SJSA1 (cell line): ENCODE measurements at regions not wholly inside any gene's neighbourhood (a gene's known extent, or its start where the extent isn't known, plus 50 kb on each side); places are given as distances from the start of the nearest gene placed in this dataset.

Source experiments
- DNase-seq, 2 experiments: peaks; one replicate each; pipeline ENCODE4 v3.0.0-alpha.2; 2015 to 2020; ENCODE audit warnings: low spot score in 2 of 2, low read depth in 1 of 2
- H3K27ac ChIP-seq: fragments of 250-450 bp; sonication (Bioruptor Pico); 2 replicates; pipeline ENCODE4 v1.5.1; 2020; ENCODE audit warnings: mild to moderate bottlenecking, moderate library complexity
- H3K27me3 ChIP-seq: fragments of 250-450 bp; sonication (Bioruptor Pico); replicated peaks from 2 replicates; pipeline ENCODE4 v1.5.1; 2020; ENCODE audit warnings: mild to moderate bottlenecking, moderate library complexity
- H3K36me3 ChIP-seq: fragments of 250-450 bp; sonication (Bioruptor Pico); 2 replicates; pipeline ENCODE4 v1.5.1; 2020; ENCODE audit warnings: mild to moderate bottlenecking
- H3K4me1 ChIP-seq: fragments of 250-450 bp; sonication (Bioruptor Pico); replicated peaks from 2 replicates; pipeline ENCODE4 v1.6.1; 2021; ENCODE audit warnings: mild to moderate bottlenecking
- H3K4me3 ChIP-seq: fragments of 250-450 bp; sonication (Bioruptor Pico); 2 replicates; pipeline ENCODE4 v1.5.1; 2020; ENCODE audit warnings: mild to moderate bottlenecking
- H3K9me3 ChIP-seq: fragments of 250-450 bp; sonication (Bioruptor Pico); replicated peaks from 2 replicates; pipeline ENCODE4 v1.5.1; 2020; ENCODE audit warnings: mild to moderate bottlenecking

DNA sequence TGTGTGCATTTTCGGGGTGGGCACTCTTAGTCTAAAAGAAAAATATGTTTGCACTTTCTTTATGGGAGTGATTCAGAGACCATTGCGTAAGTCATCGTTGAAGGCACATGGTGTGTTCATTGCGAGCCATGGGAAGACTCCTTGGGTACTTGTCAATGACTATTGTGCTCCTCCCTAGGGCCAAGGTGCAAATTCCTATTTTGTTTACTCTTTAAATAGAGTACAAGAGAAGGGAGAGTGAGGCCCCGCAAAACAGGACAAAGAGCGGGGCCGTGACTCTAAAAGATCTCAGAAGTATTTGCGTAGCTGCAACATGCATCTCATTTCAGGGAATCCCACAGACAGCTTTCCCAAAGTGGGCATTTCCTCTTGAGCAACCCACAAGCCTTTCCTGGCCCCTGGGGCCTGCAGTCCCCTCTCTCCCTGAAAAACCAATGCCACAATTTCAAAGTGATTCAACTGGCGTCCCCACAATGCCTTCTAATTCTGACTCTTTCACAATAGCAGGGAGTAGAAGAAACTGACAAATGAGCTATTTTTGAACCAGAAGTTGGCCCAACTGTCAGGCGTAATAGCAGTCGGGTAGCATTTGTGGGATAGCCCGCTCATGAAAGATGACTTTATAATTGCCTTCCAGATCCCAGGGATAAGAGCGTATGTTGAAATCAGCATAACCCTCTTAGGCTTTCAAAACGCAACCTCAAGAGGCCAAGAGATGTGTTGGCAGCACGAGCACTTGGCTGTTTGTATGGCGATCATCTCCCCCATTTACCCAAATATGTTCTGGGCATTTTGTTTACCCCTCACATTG lies 277.9 kb upstream of the BMP2 start:
- Histone ChIP-seq H3K27me3 (0 out of 2 replicates have a peak, but pooled peaks cover 3% of the 10 kb centered on the region), H3K9me3 (no peaks in the 10 kb centered on the region), H3K4me1 (peaks cover 12% of the 10 kb centered on the region; the same call in 1 of the 2 replicates), H3K27ac (no peak overlapping the region), H3K36me3 (no peaks in the 10 kb centered on the region), H3K4me3 (no peak overlapping the region)
- DNase-seq: no peak

DNA sequence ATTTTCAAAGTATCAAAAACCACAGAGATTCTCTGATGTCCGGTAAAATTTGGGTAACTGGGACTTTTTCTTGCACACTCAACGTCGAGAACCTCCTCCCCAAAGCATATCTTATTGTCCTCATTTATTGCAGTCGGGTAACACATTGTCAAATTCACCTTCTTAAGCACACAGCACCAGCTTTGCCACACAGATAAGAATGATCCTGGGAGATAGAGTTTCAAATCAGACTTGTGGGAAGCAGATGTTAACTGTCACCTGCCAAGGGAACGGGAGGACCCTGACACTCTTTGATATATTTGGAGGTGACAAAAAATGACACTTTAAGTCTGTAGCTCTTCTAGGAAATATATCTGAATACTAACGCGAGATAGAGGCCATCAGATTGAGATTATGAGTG lies 282.1 kb upstream of the BMP2 start:
- H3K36me3 ChIP-seq: no peaks in the 10 kb centered on the region
- H3K27ac ChIP-seq: no peak overlapping the region
- H3K9me3 ChIP-seq: no peaks in the 10 kb centered on the region
- no peak overlapping the region for H3K4me3 ChIP-seq
- DNase-seq: no peak
- H3K4me1 ChIP-seq: no peaks in the 10 kb centered on the region
- no peaks in the 10 kb centered on the region for H3K27me3 ChIP-seq

DNA sequence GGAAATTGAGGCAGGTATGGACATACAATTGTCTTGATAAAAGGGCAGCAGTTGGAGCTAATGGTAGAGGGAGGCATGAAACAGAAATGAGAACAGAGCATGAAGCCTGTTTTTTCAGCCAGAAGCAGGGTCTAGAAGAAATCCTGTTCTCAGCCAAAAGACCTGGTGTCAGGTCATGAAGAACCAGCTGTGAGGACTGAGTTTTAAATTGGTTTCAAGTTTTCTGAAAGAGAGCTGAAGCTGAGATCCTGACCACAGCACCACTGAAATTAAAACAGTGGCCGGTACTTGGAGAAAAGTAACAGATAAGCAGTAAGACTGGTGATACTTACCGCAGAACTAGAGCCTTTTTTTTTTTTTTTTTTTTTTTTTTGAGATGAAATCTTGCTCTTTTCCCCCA lies 283.8 kb upstream of the BMP2 start:
- H3K27me3 ChIP-seq: no peaks in the 10 kb centered on the region
- no peaks in the 10 kb centered on the region for H3K36me3 ChIP-seq
- H3K9me3 ChIP-seq: no peaks in the 10 kb centered on the region
- H3K4me1 ChIP-seq: no peaks in the 10 kb centered on the region
- no peak overlapping the region for H3K27ac ChIP-seq
- H3K4me3 ChIP-seq: no peak overlapping the region
- DNase-seq: no peak

DNA sequence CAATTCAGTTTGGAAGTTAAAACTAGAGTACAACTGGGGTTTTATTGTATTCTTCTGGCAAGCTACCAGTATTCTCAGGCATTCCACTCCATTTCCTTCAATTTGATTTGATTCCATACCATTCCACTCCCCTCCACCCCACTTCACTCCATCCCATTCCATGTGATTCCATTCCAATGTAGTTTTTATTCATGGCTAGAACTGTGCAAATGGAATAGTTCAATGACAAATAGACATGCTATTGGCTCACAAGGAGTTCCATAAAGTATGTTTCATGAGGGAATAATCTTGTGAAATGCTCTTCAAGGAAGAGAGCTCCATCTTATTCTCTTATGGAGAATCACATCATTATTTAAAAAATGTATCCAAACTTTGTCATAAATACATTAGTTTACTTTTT lies 285.0 kb upstream of the BMP2 start:
- H3K36me3 ChIP-seq: no peaks in the 10 kb centered on the region

DNA sequence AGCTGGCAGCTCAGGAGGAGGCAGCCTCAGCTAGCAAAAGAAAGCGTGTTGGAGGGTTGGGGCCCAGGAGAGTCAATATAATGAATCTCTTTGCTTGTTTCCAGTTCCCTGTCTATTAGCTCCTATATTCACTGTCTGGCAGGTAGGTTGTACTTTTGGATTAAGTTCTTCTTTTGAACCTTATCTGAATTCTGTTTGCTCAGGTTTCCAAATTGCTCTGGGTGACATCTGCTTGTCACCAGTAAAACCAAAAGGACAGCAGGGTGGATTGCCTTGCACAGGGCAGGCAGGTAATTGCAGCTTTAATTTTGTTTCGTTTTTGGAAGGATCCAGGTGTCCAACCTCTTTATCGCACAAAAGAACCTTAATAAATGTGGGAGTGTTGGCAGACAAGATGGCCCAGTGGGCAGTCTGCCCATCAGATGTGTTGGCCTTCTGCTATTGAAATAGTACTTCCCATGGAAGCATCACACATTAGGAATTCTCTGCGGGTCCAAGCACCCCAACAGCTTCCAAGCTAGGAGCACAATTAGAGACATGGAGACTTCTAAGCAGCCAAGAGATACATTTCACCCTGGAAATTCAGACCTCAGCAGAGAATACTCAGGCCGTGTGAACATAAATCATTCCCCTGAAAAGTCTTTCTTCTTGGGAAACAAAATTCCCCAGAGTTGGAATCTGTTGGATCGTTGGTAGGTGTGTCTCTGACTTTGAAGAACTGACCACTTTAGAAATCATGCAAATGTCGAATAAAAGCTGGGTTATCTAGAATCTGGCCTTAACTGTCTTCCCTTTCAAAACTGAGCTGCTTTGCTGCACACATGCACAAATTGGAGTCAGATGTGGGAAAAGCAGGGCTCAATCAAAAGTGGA lies 286.9 kb upstream of the BMP2 start:
- no peak for DNase-seq
- no peaks in the 10 kb centered on the region for H3K27me3 ChIP-seq

More for the DNA sequence above, 285.0 kb upstream of the BMP2 start:
- H3K27ac ChIP-seq: no peak overlapping the region
- DNase-seq: no peak
- no peak overlapping the region for H3K4me3 ChIP-seq
- no peaks in the 10 kb centered on the region for H3K4me1 ChIP-seq
- no peaks in the 10 kb centered on the region for H3K9me3 ChIP-seq
- H3K27me3 ChIP-seq: no peaks in the 10 kb centered on the region

DNA sequence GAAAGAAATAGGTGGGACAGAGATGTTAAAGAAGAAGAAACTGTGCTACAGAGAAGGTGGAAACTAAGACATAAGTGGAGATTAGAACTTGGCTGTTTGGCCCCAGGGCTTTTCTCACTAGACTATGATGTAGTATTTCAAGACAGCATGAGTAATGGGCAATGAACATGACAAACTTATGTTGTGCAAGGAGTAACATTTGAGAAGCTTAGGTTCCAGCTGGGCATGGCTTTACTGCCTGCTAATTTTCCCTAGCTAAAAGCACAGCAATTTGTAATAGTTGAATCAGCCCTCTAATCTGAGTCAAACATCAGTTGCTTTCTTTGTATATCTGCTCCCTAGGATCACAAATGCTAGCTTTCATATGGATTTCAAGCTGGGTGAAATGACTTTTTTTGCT lies 294.3 kb upstream of the BMP2 start:
- no peaks in the 10 kb centered on the region for H3K27me3 ChIP-seq

More for the DNA sequence above, 286.9 kb upstream of the BMP2 start:
- Histone ChIP-seq H3K4me3 (no peak overlapping the region), H3K36me3 (no peaks in the 10 kb centered on the region), H3K9me3 (no peaks in the 10 kb centered on the region), H3K4me1 (no peaks in the 10 kb centered on the region), H3K27ac (no peak overlapping the region)

DNA sequence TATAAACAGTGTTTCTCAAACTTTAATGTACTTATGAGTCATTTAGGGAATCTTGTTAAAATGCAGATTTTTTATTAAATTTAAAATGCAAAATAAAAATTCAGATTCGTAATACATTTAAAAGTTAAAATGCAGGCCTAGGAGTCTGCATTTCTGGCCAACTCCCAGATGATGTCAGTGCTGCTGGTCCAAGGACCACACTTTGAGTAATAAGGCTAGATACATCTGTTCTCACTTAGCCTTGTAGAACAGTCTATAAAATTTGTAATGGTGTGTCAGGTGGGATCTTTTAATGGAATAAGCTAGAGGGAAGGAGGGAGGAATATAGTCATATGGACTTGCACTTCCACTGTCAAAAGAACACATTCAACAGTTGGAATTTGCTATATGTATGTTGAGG lies 295.6 kb upstream of the BMP2 start:
- Histone ChIP-seq H3K4me3 (no peak overlapping the region), H3K36me3 (no peaks in the 10 kb centered on the region), H3K27me3 (no peaks in the 10 kb centered on the region), H3K9me3 (no peaks in the 10 kb centered on the region), H3K27ac (no peak overlapping the region), H3K4me1 (no peaks in the 10 kb centered on the region)
- no peak for DNase-seq

More for the DNA sequence above, 294.3 kb upstream of the BMP2 start:
- no peak for DNase-seq
- Histone ChIP-seq H3K9me3 (no peaks in the 10 kb centered on the region), H3K36me3 (no peaks in the 10 kb centered on the region), H3K27ac (no peak overlapping the region), H3K4me1 (no peaks in the 10 kb centered on the region), H3K4me3 (no peak overlapping the region)

DNA sequence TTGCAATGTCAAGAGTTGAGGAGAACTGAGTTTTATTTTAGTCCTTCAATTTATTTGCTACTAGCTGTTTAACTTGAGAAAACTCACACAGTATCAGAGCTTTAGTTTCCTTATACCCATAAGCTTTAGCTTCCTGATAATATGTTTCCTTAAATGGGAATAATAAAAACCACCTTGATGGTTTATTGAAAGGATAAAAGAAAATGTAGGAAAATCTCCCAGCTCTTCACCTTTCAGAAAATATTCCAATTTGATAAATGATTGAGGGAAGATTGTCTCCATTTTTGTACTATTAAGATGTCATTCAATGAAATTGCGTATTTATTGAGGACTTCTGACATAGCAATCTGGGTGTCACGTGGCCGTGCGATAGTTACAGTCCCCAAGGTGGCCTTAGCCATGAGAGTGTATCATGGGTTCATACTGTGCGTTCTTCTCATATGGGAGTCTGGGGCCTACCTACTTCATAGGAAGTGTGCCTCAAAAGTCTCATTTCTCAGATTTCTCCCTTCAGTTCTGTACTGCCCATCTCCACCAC lies 296.3 kb upstream of the BMP2 start:
- Histone ChIP-seq H3K9me3 (no peaks in the 10 kb centered on the region), H3K36me3 (no peaks in the 10 kb centered on the region), H3K27me3 (no peaks in the 10 kb centered on the region), H3K27ac (no peak overlapping the region), H3K4me3 (no peak overlapping the region), H3K4me1 (0 out of 2 replicates have a peak, but pooled peaks cover 2% of the 10 kb centered on the region)
- DNase-seq: no peak

DNA sequence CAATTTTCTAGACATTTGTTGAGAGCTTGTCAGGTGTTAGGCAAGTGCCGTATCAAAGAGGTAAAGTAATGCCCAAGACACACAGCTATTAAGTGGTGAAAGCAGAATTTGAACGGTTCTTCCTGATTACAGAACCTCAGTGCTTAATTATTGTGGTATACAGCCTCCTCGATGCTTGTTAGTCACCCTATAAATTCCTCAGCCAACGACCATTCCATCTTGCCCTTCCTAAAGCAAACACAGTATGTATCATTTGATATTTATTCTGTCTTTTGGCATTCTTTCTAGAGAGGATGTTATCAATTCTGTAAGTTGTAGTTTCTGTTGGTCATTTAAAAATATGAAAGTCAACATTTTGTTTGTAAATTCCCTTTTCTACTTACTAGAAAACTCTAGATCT lies 297.8 kb upstream of the BMP2 start:
- Histone ChIP-seq H3K4me3 (no peak overlapping the region), H3K27me3 (no peaks in the 10 kb centered on the region), H3K9me3 (no peaks in the 10 kb centered on the region), H3K27ac (no peak overlapping the region), H3K4me1 (0 out of 2 replicates have a peak, but pooled peaks cover 4% of the 10 kb centered on the region), H3K36me3 (no peaks in the 10 kb centered on the region)
- no peak for DNase-seq

DNA sequence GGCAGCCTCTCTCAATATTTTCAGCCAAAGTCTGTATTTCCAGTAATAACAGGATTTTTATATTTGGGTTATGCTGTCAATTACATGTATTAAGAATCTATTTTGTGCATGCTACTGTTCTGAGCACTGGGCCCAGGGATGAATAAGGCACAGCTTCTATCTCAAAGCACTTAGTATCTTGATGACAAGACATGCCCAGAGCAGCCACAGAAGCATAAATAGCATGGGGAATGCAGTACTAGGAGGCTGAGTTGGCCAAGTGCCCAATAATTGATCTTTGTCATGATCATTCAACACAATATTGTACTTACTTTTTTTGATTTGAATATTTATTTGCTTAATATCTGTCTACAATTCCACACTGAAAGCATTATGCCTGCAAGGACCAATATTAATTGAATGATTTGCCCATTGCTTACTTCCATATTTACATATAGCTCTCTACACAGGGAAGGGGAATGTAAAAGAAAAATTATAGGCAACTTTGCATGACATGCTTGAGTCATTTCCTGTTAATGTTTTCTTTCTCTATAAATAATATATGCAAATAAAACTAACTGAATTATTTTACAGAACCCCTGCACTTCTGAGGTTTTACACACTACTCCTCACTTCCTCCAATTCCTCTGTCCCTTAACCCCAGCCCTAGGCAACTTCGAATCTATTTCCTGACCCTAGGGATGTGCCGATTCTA lies 298.9 kb upstream of the BMP2 start:
- H3K27me3 ChIP-seq: no peaks in the 10 kb centered on the region
- H3K36me3 ChIP-seq: no peaks in the 10 kb centered on the region
- no peak overlapping the region for H3K4me3 ChIP-seq
- H3K27ac ChIP-seq: no peak overlapping the region
- no peaks in the 10 kb centered on the region for H3K9me3 ChIP-seq
- H3K4me1 ChIP-seq: 0 out of 2 replicates have a peak, but pooled peaks cover 4% of the 10 kb centered on the region
- no peak for DNase-seq

DNA sequence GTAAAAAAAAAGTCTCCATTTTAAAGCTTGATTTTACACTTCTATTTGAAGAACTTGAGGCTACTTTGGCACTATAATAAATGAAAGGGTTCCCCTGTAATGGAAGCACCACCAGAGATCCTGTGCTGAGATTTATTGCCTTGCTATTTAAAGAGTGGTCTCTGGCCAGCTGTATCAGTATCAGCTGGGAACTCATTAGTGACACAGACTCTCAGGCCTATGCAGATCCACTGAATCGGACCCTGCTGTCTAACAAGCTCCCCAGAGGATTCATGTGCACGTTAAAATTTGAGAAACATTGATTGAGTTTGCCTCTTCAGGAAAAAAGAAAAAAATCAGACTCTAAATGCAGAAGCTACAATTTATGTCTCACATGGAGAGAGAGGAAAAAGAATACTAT lies 299.9 kb upstream of the BMP2 start:
- no peaks in the 10 kb centered on the region for H3K27me3 ChIP-seq
- H3K9me3 ChIP-seq: no peaks in the 10 kb centered on the region
- DNase-seq: no peak
- H3K27ac ChIP-seq: no peak overlapping the region
- H3K36me3 ChIP-seq: no peaks in the 10 kb centered on the region
- no peak overlapping the region for H3K4me3 ChIP-seq
- H3K4me1 ChIP-seq: 0 out of 2 replicates have a peak, but pooled peaks cover 4% of the 10 kb centered on the region

DNA sequence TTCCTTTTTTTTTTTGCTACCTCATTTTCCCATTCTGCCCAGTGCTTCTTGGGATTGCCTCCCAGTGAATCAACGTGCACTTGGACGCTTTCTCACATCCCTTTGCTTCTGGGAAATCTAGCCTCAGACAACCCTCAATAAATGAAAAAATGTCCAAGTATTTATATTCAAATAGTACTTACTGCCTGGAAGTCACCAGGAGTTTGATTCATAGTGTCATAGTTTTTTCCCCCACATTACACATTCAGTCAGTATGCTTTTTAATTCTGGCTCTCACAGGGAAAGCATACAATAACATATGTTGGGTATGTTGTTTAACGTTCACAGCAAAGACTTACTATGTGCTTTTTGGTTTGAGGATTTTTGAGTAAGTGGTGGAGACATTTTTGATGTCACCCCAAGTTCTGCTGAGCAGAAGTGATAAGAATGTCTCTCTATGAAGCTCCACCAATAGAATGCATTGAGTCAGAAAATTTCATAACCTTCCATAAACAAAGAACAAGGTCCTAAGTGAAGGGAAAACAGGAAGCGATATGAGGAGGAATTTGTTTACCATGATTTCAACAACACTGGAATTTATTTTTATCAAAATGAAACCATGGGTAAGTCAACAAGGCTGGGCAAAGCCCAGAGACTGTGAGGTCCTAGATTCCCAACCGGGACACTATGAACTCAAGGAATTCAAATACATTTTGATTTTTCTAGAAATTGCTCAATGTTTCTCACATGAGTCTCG lies 301.2 kb upstream of the BMP2 start:
- H3K9me3 ChIP-seq: no peaks in the 10 kb centered on the region
- H3K27me3 ChIP-seq: no peaks in the 10 kb centered on the region
- 0 out of 2 replicates have a peak, but pooled peaks cover 4% of the 10 kb centered on the region for H3K4me1 ChIP-seq
- DNase-seq: no peak
- no peak overlapping the region for H3K4me3 ChIP-seq
- H3K27ac ChIP-seq: no peak overlapping the region
- H3K36me3 ChIP-seq: no peaks in the 10 kb centered on the region

DNA sequence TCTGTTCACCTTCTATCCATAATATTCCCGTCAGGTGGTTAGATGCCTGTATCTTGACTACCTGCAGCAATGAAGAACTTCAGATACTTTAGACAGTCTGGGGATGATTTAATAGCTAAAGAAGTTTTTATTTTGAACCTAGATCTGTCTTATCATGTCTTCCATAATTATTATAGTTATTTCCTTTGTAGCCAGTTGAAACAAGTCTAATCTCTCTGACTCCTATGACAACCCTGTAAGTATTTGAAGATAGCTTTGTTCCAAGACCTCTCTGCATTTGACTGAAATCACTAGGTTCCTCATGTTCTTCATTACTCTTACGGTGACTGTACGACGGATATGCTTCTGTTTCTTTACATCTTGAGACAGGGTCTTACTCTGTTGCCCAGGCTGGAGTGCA lies 316.6 kb upstream of the BMP2 start:
- no peaks in the 10 kb centered on the region for H3K4me1 ChIP-seq
- no peaks in the 10 kb centered on the region for H3K36me3 ChIP-seq
- no peak for DNase-seq
- no peak overlapping the region for H3K27ac ChIP-seq
- no peaks in the 10 kb centered on the region for H3K9me3 ChIP-seq
- H3K4me3 ChIP-seq: no peak overlapping the region
- H3K27me3 ChIP-seq: no peaks in the 10 kb centered on the region
